ENCODE measurements at regions not wholly inside any gene's neighbourhood (a gene's known extent, or its start where the extent isn't known, plus 50 kb on each side); places are given as distances from the start of the nearest gene placed in this dataset.

DNA sequence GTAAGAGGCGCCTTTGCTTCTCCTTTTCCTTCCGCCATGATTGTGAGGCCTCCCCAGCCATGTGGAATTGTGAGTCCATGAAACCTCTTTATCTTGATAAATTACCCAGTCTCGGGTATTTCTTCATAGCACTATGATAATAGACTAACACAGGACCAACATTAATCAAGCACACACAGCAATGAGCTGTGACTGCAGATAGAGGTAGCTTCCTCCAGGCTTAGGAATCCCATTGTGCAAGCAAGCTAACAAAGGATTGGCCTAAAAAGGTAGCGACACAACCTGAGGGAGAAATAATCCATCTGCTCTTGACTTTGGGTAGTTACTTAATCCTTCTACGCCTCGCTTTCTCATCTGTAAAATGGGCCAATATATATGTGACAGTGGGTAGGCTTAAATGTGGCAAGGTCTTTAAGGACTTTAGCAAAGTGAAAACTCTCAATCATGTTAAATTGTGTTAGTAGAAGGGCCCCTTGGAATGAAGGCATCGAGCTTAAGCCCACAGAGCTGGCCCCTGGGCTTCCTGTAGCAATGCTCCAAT, 393.6 kb downstream of the SOX9 start:
- no peak for DNase-seq
- in situ Hi-C loops (cut with MboI; ENCODE audit: low pct_unique_long_range_greater_than_20kb, low sequenced_read_pairs) = no loop called here

DNA sequence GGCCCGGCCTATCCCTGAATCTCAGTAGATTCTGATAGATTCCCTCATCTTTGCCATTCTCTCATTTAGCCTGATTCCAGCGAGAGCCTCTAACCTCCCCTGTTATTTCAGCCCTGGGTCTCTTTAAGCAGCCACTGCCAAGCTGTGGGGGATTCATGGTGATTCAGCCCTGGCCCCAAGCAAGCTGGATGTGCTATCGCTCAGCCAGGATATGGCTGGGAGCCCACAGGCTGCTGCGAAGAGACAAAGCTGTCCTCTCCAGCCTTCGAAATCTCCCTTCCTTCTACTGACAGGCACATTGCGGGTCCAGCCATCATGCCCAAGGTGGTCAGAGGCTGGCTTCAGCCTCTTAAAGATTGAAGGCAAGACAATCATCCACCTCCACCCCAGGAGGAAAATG, 394.1 kb downstream of the SOX9 start:
- DNase-seq = no peak
- in situ Hi-C loops (cut with MboI; ENCODE audit: low pct_unique_long_range_greater_than_20kb, low sequenced_read_pairs) = no loop called here

DNA sequence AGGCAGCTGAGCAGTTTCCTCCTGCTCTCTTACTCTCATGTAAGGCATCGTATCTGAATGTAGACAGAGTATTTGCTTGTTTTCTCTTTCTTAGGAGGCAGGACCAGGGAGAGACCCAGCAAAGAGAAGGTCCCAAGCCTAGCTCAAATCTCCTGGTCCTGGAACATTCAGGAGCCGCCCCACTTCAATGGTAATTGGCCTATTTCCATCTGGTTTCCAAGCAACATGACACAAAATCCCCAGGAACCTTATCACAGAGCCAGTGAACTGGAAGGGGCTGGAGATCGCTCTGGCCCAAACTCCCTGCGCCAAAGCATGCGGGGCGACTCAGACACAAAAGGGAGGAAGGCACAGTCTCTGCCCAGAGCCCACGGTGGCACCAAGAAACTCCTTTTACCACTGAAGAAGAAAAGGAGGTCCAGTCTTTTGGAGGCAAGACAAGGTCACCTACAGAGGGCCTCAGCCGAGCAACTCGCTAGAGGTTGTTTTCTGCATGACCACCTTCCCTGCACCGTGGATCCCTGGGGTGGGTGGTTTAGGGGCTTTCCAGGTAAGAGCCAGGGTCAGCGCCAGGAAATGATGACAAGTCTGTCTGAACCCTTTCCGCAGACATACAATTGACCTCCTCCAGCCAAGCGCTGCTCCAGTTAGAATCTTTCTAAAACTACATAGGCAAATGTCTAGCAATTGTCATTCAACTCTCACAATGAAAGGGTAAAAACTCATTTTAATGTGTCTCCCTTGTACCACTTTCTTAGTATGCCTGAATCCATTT, 394.7 kb downstream of the SOX9 start:
- DNase-seq = no peak
- in situ Hi-C loops (cut with MboI; ENCODE audit: low pct_unique_long_range_greater_than_20kb, low sequenced_read_pairs) = no loop called here

DNA sequence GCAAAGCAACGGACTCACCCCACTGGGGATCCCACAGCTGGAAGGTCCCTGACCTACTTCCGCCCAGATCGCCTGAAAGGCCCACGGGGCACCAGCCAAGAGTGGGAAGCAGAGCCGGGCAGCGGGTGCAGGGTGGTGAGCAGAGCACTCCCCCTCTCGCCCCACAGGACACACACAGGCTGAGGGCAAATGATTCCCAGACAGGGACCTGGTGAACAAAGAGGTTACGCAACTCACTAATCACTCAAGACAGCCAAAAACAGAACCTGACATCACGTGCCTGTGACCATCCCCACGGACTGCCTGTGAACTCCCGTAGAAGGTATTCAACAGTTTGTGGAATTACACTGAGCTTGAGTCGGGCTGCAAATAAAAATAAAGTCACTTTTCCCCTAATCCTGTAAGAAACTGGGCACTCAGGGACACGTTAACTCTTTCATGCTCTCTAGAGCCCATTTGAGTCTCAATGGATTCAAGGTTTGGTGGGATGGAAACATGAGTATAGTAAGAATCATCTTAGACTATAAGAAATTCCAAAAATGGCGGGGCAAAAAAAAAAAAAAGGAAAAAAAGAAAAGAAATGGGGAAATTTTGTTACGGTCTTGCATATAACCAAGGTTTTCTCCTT, 396.1 kb downstream of the SOX9 start:
- peak; percentile 22 for DNase-seq
- in situ Hi-C loops (cut with MboI; ENCODE audit: low pct_unique_long_range_greater_than_20kb, low sequenced_read_pairs) = no loop called here

DNA sequence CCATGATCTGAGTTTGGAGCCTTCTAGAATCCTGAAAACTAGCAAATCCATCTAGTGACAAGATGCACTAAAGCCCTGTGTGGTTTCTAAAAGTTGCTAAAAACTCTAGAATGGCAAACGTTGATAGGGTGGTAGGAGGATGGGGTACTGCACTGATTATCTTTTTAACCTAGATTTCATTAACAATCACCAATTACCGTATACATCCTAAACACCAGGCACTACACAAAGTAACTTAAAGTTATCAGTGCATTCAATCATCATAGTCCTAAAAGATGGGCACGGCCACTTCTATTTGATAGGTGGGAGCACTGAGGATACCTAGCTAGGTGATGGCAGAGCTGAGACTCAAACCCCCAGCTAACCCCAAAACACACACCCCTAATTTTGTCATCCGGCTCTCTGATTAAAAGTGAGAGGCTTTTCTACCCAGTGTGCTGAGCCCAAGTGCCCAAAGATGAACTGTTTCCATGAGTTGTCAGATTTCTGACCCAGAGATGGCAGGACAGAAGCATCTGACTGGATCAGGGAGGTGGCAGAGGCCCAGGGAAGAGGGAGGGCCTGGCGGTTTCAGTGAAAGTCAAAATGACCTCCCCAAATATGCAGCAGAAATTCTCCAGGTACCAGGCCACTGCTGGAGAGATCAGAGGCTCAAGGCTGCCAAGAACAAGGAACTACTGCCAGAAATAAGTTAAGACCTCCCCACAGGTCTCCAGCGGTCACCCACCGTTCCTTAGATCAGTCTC, 396.8 kb downstream of the SOX9 start:
- no peak for DNase-seq
- in situ Hi-C loops (cut with MboI; ENCODE audit: low pct_unique_long_range_greater_than_20kb, low sequenced_read_pairs) = no loop called here

DNA sequence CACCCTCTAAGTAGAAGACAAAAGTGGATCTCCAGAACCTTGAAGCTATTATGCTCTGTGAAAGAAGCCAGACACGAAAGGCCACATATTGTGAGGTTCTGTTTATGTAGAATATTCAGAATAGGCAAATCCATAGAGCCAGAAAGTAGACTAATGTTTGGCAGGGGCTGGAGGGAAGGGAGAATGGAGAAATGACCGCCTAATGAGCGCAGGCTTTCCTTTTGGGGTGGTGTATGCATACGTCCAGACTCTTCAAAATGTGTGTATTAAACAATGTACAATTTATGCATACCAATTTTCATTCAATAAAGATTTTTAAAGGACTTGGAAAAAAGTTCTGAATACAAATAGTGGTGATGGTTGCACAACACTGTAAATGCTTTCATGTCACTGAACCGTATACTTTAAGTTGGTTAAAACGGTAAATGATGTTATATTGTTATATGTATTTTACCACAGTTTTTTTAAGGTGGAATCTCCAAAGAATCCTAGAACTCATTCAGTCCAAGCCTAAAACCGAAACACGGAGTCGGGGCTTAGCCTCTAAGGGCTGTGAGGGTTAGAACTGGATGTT, 397.4 kb downstream of the SOX9 start:
- in situ Hi-C loops (cut with MboI; ENCODE audit: low pct_unique_long_range_greater_than_20kb, low sequenced_read_pairs) = no loop called here
- no peak for DNase-seq

DNA sequence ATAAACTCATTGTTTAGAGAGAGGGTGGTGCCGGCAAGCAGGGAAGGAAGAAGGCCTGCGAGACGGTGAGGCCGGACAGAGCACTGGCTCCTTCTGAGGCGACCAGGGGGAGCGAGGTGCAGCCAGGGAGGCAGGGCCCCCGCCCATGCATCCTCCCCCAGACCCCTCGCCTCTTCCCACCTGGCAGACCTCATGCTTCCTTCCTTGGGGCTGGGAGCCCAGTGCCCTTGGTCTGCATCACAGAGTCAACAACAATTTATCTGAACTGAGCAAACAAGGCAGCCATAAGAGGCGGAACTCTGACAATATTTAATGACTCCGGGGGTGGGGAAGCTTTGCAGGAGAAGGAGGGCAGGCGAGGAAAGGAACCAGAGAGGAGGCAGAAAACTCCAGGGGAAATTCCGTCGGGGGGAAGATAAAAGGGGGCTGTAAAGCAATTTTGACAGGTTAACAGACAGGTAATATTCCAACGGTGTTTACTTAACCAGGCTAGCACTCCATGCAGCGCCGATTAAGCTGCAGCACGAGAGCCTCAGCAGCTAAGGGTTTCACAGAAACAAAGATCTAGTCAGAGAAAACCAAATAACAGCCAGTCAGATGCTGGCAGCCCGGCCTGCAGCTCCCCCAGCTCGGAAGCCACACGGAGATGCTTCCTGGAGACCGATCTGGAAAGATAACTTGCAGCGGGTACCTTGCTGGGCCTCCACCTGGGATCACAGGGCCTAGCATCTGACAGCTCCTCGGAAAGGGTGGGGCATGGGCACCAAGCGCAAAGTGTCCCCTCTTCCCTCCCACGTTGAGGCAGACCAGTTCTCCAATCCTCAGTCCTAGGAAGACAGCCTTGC, 398.2 kb downstream of the SOX9 start:
- no peak for DNase-seq
- in situ Hi-C loops (cut with MboI; ENCODE audit: low pct_unique_long_range_greater_than_20kb, low sequenced_read_pairs) = no loop called here

DNA sequence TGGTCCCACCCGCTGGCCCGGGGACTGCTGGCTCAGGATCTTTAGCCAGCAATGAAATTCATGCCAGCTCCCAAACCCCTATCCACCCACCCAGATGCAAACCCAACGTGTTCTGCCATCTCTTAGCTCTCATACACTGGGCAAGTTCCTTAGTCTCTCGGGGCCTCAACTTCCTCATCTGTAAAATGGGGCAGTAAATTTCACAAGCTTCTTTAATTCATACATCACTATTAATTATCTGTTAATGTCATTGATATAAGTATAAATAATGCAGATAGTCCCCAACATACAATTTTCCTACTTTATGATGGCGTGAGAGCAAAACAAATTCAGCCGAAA, 398.7 kb downstream of the SOX9 start:
- DNase-seq = no peak
- in situ Hi-C loops (cut with MboI; ENCODE audit: low pct_unique_long_range_greater_than_20kb, low sequenced_read_pairs) = no loop called here

DNA sequence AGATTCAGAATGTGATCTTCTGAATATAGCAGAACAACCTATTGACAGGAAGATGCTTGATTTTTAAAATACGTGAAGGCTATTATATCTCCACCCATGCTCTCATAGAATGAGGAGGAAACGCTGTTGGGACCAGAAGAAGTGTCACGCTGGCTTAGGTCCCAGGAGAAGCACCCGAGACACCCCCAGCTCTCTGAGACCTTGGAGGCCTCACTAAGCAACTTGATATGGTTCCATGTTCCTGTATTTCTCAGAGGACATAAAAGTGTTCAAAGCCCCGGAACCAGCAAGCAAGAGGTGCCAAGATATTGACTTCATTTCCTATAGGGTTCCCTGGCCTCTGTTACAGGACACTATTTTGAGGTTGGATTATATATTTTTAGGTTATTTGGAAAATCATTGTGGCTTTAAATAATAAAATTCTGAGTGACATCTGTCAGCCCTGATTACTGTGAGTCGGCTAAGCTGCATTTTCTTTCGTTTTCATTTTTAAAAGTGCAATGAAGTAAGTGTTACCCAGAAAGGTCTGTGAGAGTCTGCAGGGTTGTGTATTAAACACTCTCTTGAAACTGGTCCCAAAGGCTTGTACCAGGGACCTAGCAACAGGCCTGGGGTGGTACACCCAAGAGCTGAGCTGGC, 400.0 kb downstream of the SOX9 start:
- DNase-seq = no peak
- in situ Hi-C loops (cut with MboI; ENCODE audit: low pct_unique_long_range_greater_than_20kb, low sequenced_read_pairs) = no loop called here

DNA sequence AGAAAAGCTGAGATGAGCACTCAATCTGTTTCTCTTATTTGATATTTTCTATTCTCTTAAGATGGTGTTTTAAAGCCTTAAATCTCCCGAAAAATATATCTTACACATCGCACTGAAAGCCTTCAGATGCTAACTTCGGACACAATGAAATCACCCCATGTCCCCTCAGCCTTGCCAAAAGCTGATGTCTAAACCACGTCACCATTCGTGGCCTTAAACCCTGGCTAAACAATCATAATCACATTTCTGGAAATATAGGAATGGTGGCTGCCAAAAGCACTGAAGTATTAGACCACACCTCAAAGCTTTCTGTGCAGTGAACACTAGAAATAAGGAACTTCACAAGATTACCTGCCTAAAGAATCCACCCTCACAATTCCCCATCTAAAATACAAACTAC, 402.7 kb downstream of the SOX9 start:
- in situ Hi-C loops (cut with MboI; ENCODE audit: low pct_unique_long_range_greater_than_20kb, low sequenced_read_pairs) = no loop called here
- DNase-seq = no peak

DNA sequence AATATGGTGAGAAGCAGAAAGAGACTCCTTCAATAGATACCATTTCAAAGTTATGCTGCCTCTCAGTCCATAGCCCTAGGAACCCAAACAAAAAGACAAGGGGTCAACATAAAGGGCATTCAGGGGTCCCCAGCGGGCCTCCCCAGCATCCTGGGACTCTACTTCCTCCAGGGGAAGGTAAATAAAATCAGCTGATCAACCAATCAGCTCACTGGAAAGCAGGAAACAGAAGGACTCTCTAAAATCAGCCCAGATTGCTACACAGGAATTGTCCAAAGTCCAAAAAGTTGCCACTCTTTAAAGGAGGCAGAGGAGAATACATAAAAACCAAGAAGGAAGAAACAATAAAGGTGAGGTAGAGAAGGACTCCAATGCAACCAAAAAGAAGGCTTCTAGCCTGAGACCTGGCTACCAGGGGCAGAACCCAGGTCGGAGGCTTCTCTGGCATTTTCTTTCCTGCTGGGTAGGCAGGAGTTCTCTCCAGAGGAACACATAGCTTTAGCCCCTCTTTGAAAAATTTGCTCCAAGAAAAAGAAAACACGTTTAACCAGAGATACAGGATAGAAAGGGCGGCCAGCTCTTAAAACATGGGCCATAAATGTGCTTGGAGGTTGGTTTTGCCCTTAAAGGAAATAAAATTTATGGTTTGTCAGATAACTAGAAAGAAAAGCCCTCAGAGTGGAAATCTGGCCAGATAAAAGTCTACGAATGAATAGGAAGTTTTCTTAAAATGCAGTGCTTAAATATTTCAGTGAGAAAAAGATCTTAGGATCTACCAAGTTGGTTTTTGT, 404.6 kb downstream of the SOX9 start:
- in situ Hi-C loops (cut with MboI; ENCODE audit: low pct_unique_long_range_greater_than_20kb, low sequenced_read_pairs) = no loop called here
- DNase-seq = no peak

DNA sequence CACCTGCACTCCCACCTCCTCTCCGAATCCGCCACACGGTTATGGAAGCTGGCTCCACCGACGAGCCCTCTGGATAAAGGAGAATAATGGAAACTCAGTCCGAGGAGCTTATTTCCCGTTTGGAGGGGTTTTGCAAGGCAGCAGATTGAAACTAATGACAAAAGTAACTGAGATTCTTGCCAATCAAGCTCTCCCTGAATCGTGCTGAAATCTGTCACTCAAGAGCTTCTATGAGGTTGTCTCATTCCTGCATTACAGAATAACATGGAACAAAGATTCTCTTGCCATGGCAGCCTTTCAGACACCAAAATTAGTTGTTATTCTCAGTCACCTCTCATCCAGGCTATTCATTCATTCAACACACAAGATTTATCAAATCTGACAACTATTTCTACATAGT, 405.9 kb downstream of the SOX9 start:
- in situ Hi-C loops (cut with MboI; ENCODE audit: low pct_unique_long_range_greater_than_20kb, low sequenced_read_pairs) = no loop called here
- DNase-seq = no peak

DNA sequence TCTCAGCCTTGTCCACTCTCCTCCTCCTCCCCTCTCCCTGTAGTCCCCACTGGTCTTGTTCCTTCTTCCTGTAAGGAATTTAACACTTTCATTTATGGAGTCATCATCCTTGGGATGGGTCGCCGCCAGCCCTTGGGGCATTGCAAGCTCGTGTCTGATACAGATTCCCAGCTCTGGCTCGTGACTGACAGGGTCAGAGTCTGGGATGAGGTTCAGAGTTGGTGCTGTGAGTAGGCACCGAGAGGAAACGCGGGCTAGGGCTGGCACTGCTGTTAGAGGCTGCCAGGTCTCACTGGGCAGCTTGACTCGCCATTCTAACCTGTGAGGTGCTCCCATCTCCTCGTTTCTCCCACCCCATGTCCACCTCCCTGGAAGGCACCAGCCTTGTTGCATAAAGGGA, 407.0 kb downstream of the SOX9 start:
- in situ Hi-C loops (cut with MboI; ENCODE audit: low pct_unique_long_range_greater_than_20kb, low sequenced_read_pairs) = no loop called here
- no peak for DNase-seq

DNA sequence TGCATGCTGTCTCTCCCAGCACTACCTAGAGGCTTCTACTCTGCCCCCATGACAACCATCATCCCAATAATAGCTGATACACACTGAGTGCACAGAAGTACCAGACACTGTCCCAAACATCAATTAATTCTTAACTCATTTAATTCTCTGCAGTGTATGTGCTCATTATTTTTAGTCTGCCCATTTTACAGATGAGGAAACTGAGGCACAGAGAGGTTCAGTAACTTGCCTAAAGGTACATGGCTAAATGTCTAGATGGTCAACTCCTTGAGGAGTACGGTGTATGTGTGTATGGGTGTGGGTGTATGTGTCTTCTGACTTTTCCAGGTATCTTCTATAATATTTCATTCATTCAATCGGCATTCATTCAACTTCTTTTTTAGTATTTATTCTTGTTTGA, 407.9 kb downstream of the SOX9 start:
- no peak for DNase-seq
- in situ Hi-C loops (cut with MboI; ENCODE audit: low pct_unique_long_range_greater_than_20kb, low sequenced_read_pairs) = no loop called here

DNA sequence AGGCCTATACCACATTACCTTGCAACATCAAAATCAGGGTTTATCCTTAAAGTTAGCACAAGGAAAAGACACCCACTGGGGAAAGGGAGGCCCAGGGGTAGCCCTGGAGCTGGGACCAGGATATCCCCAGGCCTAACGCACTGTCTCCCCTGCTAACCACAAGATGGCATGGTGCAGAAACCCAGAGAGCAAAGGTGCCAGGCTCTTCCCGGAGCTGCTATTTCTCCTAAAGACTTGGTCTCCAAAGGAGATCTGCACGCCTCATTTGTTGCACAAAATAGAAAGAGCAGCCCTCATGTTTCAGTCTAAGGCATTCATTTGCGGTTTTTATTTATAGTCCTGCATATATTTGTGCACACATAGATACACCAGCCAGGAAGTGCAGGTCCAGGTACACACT, 408.6 kb downstream of the SOX9 start:
- in situ Hi-C loops (cut with MboI; ENCODE audit: low pct_unique_long_range_greater_than_20kb, low sequenced_read_pairs) = no loop called here
- DNase-seq = no peak

DNA sequence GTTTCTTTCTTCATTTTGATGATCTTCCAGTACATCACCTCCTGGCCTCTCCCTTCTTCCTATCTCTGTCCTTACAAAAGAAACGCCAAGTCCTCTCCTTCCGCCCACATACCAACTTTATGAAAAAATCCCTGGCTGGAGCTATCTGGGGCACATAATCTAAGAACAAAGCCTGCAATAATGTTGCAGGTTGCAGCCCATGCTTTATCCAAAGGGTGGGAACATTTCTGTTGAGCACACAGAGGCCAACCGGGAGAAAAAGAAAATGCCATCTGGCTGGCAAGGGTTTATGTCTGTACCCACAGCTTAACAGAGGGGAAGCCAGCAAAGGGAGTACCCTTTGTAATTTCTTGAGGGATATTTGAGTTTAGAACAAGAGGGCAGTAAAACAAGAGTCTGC, 409.6 kb downstream of the SOX9 start:
- DNase-seq = no peak
- in situ Hi-C loops (cut with MboI; ENCODE audit: low pct_unique_long_range_greater_than_20kb, low sequenced_read_pairs) = no loop called here

DNA sequence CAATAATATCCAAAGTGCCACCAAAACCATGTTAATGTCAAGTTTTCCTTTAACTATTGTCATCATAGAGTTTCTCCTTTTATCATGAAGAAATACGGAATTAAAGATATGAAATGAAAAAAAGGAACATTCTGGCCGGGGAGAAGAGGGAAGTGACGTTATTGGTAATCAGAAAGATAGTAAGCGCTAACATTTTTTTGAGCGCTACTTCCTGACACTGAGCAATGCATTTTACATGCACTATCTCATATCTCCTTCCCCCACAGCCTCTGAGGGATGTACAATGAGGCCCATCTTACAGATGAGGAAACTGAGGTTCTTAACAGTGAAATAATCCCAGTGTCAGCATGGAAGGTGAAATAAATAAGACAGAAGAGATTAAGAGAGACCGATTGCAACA, 410.9 kb downstream of the SOX9 start:
- in situ Hi-C loops (cut with MboI; ENCODE audit: low pct_unique_long_range_greater_than_20kb, low sequenced_read_pairs) = no loop called here

DNA sequence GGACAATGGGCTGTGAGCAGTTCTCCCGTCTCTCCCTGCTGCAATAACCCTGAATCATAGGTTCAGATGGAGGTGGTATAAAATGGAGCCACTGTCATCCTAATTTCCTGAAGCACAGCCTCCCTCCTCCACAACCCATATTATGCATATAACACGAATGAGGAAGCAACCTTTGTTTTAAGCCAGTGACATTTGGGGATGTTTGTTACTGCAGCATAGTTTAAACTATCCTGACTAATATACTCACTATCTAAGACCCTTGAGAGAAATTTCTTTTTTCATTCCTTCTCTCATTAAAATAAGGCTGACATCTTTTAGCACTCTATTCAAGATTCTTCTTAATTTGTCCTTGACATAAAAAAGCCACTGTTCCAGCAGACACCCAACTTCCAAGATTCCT, 413.4 kb downstream of the SOX9 start:
- DNase-seq = no peak
- in situ Hi-C loops (cut with MboI; ENCODE audit: low pct_unique_long_range_greater_than_20kb, low sequenced_read_pairs) = no loop called here

More for the DNA sequence above, 410.9 kb downstream of the SOX9 start:
- peak; percentile 34 for DNase-seq

Data from KBM-7 (cell line).